HEK293 (cell line): ENCODE measurements at regions not wholly inside any gene's neighbourhood (a gene's known extent, or its start where the extent isn't known, plus 50 kb on each side); places are given as distances from the start of the nearest gene placed in this dataset.

ENCODE experiments used
- CTCF ChIP-seq: fragments of 450-650 bp; formaldehyde crosslinking; IDR thresholded peaks from 2 replicates; pipeline ENCODE4 v1.5.1; 2016; ENCODE audit warnings: missing biosample characterization, missing genetic modification characterization
- GLIS1 ChIP-seq: fragments of 450-650 bp; formaldehyde crosslinking; IDR thresholded peaks from 2 replicates; pipeline ENCODE4 v1.5.1; 2016; ENCODE audit warnings: missing biosample characterization, missing genetic modification characterization
- GLIS2 ChIP-seq: fragments of 450-650 bp; formaldehyde crosslinking; IDR thresholded peaks from 2 replicates; pipeline ENCODE4 v1.5.1; 2016; ENCODE audit warnings: missing biosample characterization, missing genetic modification characterization
- YY1 ChIP-seq: fragments of 450-650 bp; formaldehyde crosslinking; IDR thresholded peaks from 2 replicates; pipeline ENCODE4 v1.5.1; 2018; ENCODE audit warnings: missing biosample characterization, missing genetic modification characterization
- ZNF2 ChIP-seq: fragments of 450-650 bp; formaldehyde crosslinking; IDR thresholded peaks from 2 replicates; pipeline ENCODE4 v1.5.1; 2016; ENCODE audit warnings: missing biosample characterization, missing genetic modification characterization
- ZNF214 ChIP-seq: fragments of 450-650 bp; formaldehyde crosslinking; IDR thresholded peaks from 2 replicates; pipeline ENCODE4 v1.5.1; 2017; ENCODE audit warnings: missing biosample characterization, mild to moderate bottlenecking, missing genetic modification characterization, borderline replicate concordance
- ZNF274 ChIP-seq, 2 experiments: fragments of 200-500 bp in 1 of 2; fragments of 450-650 bp in 1 of 2; sonication (Bioruptor generic) in 1 of 2; formaldehyde crosslinking in 1 of 2; IDR thresholded peaks; 2 replicates each; pipeline versions ENCODE4 v1.5.1 to v1.6.1; 2014 to 2016; ENCODE audit warnings: borderline replicate concordance in 1 of 2, inconsistent platforms in 1 of 2, low read length in 1 of 2, missing biosample characterization in 1 of 2, missing genetic modification characterization in 1 of 2
- ZNF530 ChIP-seq: fragments of 450-650 bp; formaldehyde crosslinking; IDR thresholded peaks from 2 replicates; pipeline ENCODE4 v1.5.1; 2016; ENCODE audit warnings: low read depth, missing biosample characterization, missing genetic modification characterization
- ZNF555 ChIP-seq: fragments of 450-650 bp; formaldehyde crosslinking; conservative IDR thresholded peaks from 2 replicates; pipeline ENCODE4 v1.5.1; 2017; ENCODE audit warnings: missing biosample characterization, mild to moderate bottlenecking, missing genetic modification characterization, inconsistent platforms
- ZNF747 ChIP-seq: fragments of 450-650 bp; formaldehyde crosslinking; IDR thresholded peaks from 2 replicates; pipeline ENCODE4 v1.5.1; 2016; ENCODE audit warnings: missing biosample characterization, missing genetic modification characterization
- ZNF768 ChIP-seq: fragments of 450-650 bp; formaldehyde crosslinking; IDR thresholded peaks from 2 replicates; pipeline ENCODE4 v1.5.1; 2018; ENCODE audit warnings: missing biosample characterization, mild to moderate bottlenecking, missing genetic modification characterization
- TF ChIP-seq, protein P1 (sequence below): fragments of 450-650 bp; formaldehyde crosslinking; optimal IDR thresholded peaks from 2 replicates; pipeline ENCODE3; 2016; ENCODE audit warnings: missing biosample characterization, mild to moderate bottlenecking, missing genetic modification characterization

DNA sequence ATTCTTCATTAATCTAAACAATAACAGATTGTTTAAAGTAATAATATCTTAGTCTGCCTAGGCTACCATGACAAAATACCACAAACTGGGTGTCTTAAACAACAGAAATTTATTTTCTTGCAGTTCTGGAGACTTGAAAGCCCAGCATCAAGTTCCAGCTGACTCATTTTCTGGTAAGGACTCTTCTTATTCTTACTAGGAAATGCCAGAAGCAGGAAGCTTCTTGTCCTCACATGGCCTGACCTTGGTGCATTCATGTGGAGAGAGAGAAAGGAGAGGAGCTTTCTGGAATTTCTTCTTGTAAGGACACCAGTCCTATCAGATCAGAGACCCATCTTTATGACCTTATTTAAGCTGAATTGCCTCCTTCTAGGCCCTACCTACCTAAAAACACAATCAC is 110.5 kb downstream of the ANKRD60 start:
- TF ChIP-seq ZNF274 (IDR thresholded peaks at IDR 0.05; ENCODE audit: low read length) (no peak), ZNF274 (tag by site-specific recombination; IDR thresholded peaks at IDR 0.05; ENCODE audit: borderline replicate concordance) (no peak), GLIS1 (tag by site-specific recombination) (no peak), ZNF768 (tag by site-specific recombination) (no peak), ZNF214 (no peak), CTCF (tag by site-specific recombination) (no peak), GLIS2 (tag by site-specific recombination) (no peak), ZNF2 (tag by site-specific recombination) (no peak), YY1 (no peak), ZNF747 (tag by site-specific recombination) (no peak), ZNF555 (tag by site-specific recombination) (no peak), ZNF530 (no peak)
- TF ChIP-seq, protein P1, sequence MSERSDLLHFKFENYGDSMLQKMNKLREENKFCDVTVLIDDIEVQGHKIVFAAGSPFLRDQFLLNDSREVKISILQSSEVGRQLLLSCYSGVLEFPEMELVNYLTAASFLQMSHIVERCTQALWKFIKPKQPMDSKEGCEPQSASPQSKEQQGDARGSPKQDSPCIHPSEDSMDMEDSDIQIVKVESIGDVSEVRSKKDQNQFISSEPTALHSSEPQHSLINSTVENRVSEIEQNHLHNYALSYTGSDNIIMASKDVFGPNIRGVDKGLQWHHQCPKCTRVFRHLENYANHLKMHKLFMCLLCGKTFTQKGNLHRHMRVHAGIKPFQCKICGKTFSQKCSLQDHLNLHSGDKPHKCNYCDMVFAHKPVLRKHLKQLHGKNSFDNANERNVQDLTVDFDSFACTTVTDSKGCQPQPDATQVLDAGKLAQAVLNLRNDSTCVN (tag by site-specific recombination), result no peak
